Stimulated activated memory B cell treated with anti-CD40 and anti-IgM and Interleukin-4, amounts not matched to agents 10 μg/mL and 1 μg/mL and 100 μg/mL, for 72 hours (primary cell): ENCODE measurements at regions not wholly inside any gene's neighbourhood (a gene's known extent, or its start where the extent isn't known, plus 50 kb on each side); places are given as distances from the start of the nearest gene placed in this dataset.
A peak's percentile ranks its signal among the peaks of the same experiment; 100 is the strongest.
"Not testable (repeated sequence)": the region's sequence is repeated elsewhere in the genome, so short reads cannot be mapped to it uniquely, and the experiment has no call there.

Experiments
- ATAC-seq: fragments of 150-1000 bp; cut with Tn5 transposase; 2 replicates; pipeline ENCODE4 v1.10.0; 2021
- H3K27ac Mint-ChIP-seq: one replicate; pipeline ENCODE4 v1.8.0; 2022; ENCODE audit warnings: mild to moderate bottlenecking, mixed read lengths
- H3K27me3 Mint-ChIP-seq: one replicate; pipeline ENCODE4 v1.8.0; 2022; ENCODE audit warnings: mixed read lengths
- H3K36me3 Mint-ChIP-seq: one replicate; pipeline ENCODE4 v1.8.0; 2022; ENCODE audit warnings: mixed read lengths
- H3K4me1 Mint-ChIP-seq: one replicate; pipeline ENCODE4 v1.8.0; 2022; ENCODE audit warnings: mixed read lengths
- H3K4me3 Mint-ChIP-seq: one replicate; pipeline ENCODE4 v1.8.0; 2022; ENCODE audit warnings: mild to moderate bottlenecking, moderate library complexity, mixed read lengths
- H3K9me3 Mint-ChIP-seq: one replicate; pipeline ENCODE4 v1.8.0; 2022; ENCODE audit warnings: mixed read lengths

DNA sequence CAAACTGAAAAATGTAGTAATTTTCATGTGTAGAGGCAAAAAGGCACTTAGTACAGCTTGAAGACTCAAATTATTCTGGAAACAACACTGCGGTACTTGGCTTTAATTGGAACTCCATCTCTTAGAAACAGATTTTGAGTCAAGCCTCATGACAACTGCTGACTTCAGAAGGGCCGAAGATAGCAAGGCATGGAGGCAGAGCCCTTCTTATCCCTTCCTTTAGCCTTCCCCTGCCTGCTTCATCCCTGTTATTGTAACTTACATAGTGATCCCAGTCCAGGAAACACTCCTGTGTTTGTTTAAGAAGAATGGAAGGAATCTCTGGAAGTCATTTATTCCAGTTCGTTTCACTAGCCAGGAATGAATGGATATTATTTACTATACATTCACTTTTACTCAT is 110.9 kb upstream of the FAM98A start:
- Mint-ChIP-seq H3K4me3 (no peak overlapping the region), H3K36me3 (no peaks in the 10 kb centered on the region), H3K27ac (no peak overlapping the region), H3K9me3 (no peaks in the 10 kb centered on the region), H3K4me1 (no peaks in the 10 kb centered on the region), H3K27me3 (no peaks in the 10 kb centered on the region)
- no peak for ATAC-seq

DNA sequence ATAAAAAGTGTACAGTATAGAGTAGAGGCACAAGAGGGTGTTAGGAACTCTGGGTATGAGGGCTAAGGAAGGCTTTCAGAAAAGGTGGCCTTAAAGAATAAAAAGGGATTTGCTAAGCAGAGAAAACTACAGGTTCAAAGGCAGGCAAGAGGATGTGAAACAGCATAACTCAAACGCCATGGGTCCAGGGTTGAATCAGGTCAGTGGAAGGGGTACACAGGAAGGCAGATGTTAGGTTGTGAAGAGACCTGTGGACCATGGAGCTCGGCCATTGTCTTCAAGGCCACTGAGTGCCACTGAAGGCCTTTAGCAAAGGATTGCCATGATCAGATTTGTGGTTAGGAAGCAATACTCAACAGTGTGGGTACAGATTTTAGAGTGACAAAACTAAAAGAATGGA is 108.2 kb upstream of the FAM98A start:
- no peak overlapping the region for H3K27ac Mint-ChIP-seq
- no peaks in the 10 kb centered on the region for H3K36me3 Mint-ChIP-seq
- H3K4me3 Mint-ChIP-seq, result no peak overlapping the region
- ATAC-seq, result no peak
- H3K4me1 Mint-ChIP-seq, result no peaks in the 10 kb centered on the region
- no peaks in the 10 kb centered on the region for H3K27me3 Mint-ChIP-seq
- no peaks in the 10 kb centered on the region for H3K9me3 Mint-ChIP-seq

DNA sequence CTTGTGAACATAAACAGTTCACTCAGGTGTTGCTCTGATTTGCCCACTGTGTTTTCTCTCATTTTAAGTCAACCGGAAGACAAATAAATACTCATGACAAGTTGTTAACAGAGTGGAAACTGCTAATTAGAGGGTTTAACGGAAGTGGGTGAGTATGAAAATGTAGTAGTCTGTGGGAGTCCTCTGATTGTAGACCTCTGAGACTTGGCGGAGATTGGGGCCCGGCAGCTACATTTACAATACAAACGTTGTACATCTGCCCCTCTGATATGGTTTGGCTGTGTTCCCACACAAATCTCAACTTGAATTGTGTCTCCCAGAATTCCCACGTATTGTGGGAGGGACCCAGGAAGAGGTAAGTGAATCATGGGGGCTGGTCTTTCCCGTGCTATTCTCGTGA is 107.3 kb upstream of the FAM98A start:
- H3K9me3 Mint-ChIP-seq, result no peaks in the 10 kb centered on the region
- no peaks in the 10 kb centered on the region for H3K4me1 Mint-ChIP-seq
- no peaks in the 10 kb centered on the region for H3K36me3 Mint-ChIP-seq
- H3K27me3 Mint-ChIP-seq, result no peaks in the 10 kb centered on the region
- H3K4me3 Mint-ChIP-seq, result no peak overlapping the region
- no peak overlapping the region for H3K27ac Mint-ChIP-seq
- ATAC-seq, result no peak

DNA sequence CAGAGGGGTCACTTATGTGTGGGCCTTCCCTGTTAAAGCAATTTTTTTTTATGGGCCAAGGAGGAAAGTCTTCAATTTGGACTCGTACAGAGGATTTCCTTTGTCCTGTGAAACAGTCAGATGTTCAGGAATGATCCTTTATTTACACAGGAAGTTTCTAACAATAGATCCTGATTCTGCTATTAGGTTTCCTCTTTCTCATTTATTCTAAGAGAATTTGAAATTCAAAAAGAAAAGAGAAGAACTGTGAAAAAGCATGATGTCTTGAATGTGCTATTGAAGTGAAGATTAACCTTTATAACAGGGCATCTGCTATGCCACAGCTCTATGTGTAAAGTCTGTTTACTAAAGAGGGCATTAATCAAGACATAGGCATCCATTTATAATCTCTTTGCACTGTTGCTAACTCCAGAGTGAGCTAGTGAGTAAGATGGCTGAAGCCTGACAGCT is 105.3 kb upstream of the FAM98A start:
- H3K27me3 Mint-ChIP-seq, result no peaks in the 10 kb centered on the region
- no peak overlapping the region for H3K27ac Mint-ChIP-seq
- H3K4me3 Mint-ChIP-seq, result no peak overlapping the region
- ATAC-seq, result no peak
- H3K4me1 Mint-ChIP-seq, result no peaks in the 10 kb centered on the region
- H3K9me3 Mint-ChIP-seq, result no peaks in the 10 kb centered on the region
- H3K36me3 Mint-ChIP-seq, result no peaks in the 10 kb centered on the region

DNA sequence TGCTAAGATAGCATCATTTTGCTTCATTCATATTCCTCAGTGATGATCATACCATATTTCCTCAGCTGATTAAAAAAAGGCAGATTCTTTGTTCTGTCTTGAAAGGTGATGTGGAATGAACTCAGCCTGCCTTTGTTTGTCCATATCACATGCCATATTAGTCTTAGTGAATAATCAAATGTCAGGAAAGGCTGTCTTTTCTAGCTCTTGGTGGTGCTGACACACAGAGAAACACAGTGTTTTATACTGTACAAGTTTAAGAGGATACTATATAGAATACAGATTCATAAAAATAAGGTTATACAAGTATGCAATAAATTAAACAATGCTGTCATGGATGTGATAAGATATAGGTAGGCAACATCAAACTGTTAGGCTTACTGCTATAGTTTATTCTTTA is 97.1 kb upstream of the FAM98A start:
- H3K4me3 Mint-ChIP-seq, result no peak overlapping the region
- peaks cover 10% of the 10 kb centered on the region for H3K9me3 Mint-ChIP-seq
- ATAC-seq, result no peak
- H3K36me3 Mint-ChIP-seq, result no peaks in the 10 kb centered on the region
- H3K27ac Mint-ChIP-seq, result no peak overlapping the region
- no peaks in the 10 kb centered on the region for H3K4me1 Mint-ChIP-seq
- H3K27me3 Mint-ChIP-seq, result peaks cover 32% of the 10 kb centered on the region

DNA sequence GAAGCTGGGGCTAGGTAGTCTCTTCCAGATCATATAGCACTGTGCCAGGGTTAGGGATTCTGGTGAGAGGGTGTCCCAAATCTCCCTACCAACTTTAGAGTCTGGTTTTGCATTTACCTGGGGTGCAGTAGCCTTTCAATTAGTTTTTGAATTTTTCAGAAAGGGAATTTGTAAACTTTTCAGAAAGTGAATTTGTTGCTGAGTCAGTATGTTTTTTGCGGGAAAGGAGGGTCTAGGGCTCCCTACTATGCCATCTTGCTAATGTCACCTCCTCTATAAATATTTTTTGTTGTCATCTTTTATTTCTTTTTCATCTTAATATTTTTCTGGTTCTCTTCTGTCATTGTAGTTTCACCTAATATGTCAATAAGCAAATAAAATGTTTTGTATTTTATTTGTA is 95.8 kb upstream of the FAM98A start:
- H3K36me3 Mint-ChIP-seq, result no peaks in the 10 kb centered on the region
- ATAC-seq, result no peak
- H3K27ac Mint-ChIP-seq, result no peak overlapping the region
- H3K27me3 Mint-ChIP-seq, result peaks cover 36% of the 10 kb centered on the region
- peaks cover 13% of the 10 kb centered on the region for H3K9me3 Mint-ChIP-seq
- H3K4me3 Mint-ChIP-seq, result no peak overlapping the region
- no peaks in the 10 kb centered on the region for H3K4me1 Mint-ChIP-seq

DNA sequence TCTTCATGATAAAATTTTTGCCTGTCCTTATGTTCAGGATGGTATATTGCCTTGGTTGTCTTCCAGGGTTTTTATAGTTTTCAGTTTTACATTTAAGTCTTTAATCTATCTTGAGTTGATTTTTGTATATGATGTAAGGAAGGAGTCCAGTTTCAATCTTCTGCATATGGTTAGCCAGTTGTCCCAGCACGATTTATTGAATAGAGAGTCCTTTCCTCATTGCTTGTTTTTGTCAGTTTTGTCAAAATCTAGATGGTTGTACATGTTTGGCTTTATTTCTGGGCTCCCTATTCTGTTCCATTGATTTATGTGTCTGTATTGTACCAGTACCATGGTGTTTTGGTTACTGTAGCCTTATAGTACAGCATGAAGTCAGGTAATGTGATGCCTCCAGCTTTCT is 91.6 kb upstream of the FAM98A start:
- H3K27me3 Mint-ChIP-seq, result peaks cover 18% of the 10 kb centered on the region
- not testable (repeated sequence) for H3K4me3 Mint-ChIP-seq, H3K27ac Mint-ChIP-seq, ATAC-seq, H3K36me3 Mint-ChIP-seq, H3K4me1 Mint-ChIP-seq
- H3K9me3 Mint-ChIP-seq, result peaks cover 24% of the 10 kb centered on the region

DNA sequence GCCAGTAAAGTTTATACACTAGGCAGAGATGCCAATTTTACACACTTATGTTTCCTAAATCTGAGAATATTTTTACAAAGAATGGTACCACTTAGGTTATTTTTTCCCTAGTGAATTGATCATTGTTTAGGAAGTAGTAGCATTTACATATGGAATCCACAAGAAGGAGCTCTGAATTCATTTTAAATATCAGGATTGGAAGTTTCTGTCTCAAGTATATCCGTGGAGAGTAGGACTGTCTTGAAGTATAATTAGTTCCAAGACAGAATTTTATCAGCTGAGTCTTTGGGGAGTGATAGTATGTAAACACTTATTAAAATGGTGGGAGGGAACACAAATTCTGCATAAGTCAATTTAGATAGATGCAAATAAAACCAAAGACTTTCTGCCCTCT is 82.3 kb upstream of the FAM98A start:
- Mint-ChIP-seq H3K4me1 (no peaks in the 10 kb centered on the region), H3K9me3 (peaks cover 6% of the 10 kb centered on the region), H3K4me3 (no peak overlapping the region), H3K27ac (no peak overlapping the region), H3K36me3 (no peaks in the 10 kb centered on the region), H3K27me3 (peaks cover 17% of the 10 kb centered on the region)
- no peak for ATAC-seq

DNA sequence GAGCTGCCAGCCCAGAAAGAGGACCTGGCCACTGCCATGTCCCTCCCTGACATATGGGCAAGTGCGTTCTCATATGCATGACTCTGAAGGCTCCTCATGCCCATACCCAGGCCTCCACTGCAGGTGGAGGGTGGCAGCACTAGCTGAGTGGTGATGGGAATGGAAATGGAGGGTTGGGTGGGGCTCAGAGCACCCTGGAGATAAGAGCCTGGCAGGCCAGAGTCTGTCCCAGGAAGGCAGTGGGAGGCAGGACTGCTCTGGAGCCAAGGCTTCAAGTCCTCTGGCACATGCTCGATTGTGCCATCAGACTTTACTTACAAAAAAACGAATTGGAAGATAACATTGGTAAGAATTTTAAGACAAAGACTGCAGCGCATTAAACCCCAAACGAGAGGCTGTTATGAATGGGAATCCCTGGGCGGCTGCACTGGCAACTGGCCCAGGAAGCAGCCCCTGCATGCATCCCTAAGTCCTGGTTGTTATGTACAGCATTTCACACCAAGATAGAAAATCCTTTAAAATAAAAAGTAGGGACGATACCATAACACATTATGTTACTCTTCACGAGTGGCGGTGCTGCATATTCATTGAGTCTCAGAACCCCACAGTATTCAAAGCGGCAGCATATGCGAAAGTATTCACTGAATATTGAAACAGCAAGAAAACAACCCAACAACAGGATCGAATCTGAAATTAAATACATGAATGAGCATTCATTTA is 81.7 kb upstream of the FAM98A start:
- peaks cover 17% of the 10 kb centered on the region for H3K27me3 Mint-ChIP-seq
- H3K9me3 Mint-ChIP-seq, result peaks cover 6% of the 10 kb centered on the region
- no peak overlapping the region for H3K4me3 Mint-ChIP-seq
- no peak overlapping the region for H3K27ac Mint-ChIP-seq
- H3K4me1 Mint-ChIP-seq, result no peaks in the 10 kb centered on the region
- ATAC-seq, result peak; percentile 31
- no peaks in the 10 kb centered on the region for H3K36me3 Mint-ChIP-seq

DNA sequence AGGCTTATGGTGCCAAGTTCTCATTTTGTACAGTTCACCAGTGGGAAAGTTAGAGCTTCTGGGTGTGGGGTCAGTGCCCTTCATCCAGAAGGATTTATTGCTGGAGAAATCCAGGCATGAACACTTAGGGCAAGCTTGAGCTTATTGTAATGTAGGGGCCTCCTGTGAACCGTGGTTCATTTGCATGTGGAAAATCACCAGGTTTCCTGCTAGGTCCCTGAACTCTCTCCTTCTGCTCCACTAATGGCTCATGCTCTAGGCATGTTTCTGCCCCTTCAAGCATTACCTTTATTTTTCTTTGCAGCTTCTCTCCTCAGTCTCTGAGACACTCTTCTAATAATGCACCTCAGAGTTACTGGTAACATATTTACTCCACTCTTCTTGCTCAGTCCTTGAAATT is 79.3 kb upstream of the FAM98A start:
- peaks cover 10% of the 10 kb centered on the region for H3K27me3 Mint-ChIP-seq
- no peak overlapping the region for H3K4me3 Mint-ChIP-seq
- no peak for ATAC-seq
- no peaks in the 10 kb centered on the region for H3K4me1 Mint-ChIP-seq
- no peaks in the 10 kb centered on the region for H3K9me3 Mint-ChIP-seq
- H3K36me3 Mint-ChIP-seq, result no peaks in the 10 kb centered on the region
- no peak overlapping the region for H3K27ac Mint-ChIP-seq

DNA sequence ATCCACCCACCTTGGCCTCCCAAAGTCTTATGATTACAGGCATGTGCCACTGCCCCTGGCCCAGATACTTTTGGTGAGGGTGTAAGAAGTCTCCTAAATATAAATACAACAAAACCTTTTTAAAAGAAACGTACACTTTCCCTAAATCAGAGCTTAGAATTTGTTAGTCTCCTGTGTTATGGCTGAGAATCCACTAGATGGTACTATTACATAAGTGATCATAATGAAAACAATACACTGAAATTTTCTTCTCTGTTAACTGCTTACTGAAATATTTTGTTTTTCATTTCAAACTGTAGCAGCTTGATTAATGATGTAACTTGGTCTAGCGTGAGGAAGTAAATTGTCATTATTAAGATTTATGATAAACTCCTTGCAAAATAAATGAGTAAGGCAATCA is 74.8 kb upstream of the FAM98A start:
- no peaks in the 10 kb centered on the region for H3K27me3 Mint-ChIP-seq
- H3K9me3 Mint-ChIP-seq, result no peaks in the 10 kb centered on the region
- no peak for ATAC-seq
- no peaks in the 10 kb centered on the region for H3K4me1 Mint-ChIP-seq
- no peaks in the 10 kb centered on the region for H3K36me3 Mint-ChIP-seq
- H3K4me3 Mint-ChIP-seq, result no peak overlapping the region
- no peak overlapping the region for H3K27ac Mint-ChIP-seq

DNA sequence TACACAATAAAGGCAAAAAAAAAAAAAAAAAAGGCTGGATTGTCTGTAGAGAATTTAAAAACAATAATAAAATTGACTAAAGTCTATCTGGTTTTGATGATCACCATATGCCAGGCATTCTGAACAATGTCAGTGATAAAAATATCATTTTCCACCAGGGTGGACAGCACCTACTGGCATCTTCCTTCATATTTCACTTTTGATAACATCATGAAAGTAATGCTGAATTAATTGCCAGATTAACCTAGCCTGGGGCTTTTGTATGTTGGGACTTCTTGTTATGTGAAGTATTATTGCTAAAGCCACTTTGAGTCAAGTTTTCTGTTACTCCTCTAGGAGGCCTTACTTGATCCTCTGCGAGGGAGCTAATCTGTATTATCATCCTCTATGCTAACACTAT is 73.8 kb upstream of the FAM98A start:
- H3K4me1 Mint-ChIP-seq, result no peaks in the 10 kb centered on the region
- H3K27me3 Mint-ChIP-seq, result no peaks in the 10 kb centered on the region
- H3K9me3 Mint-ChIP-seq, result no peaks in the 10 kb centered on the region
- H3K36me3 Mint-ChIP-seq, result no peaks in the 10 kb centered on the region
- no peak overlapping the region for H3K27ac Mint-ChIP-seq
- no peak overlapping the region for H3K4me3 Mint-ChIP-seq
- ATAC-seq, result no peak

DNA sequence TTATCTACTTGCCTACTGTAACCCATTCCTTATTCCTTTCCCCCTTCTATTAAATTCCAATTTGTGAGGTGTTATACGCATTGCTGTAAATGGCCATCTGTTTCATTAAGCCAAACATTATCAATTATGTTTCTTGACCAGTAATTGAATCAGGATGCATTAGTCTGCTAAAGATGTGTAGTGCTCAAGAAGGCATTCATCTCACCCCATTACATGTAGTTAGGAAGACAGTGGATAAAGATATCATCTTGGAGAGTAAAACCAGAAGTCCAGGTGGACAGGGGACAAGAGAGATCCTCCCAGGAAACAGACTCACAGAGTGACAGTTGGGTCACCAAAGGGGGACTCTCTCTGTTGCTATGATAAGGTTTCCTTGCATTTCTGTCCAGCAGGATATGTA is 73.3 kb upstream of the FAM98A start:
- H3K36me3 Mint-ChIP-seq, result no peaks in the 10 kb centered on the region
- no peak for ATAC-seq
- H3K4me3 Mint-ChIP-seq, result no peak overlapping the region
- H3K27me3 Mint-ChIP-seq, result no peaks in the 10 kb centered on the region
- H3K27ac Mint-ChIP-seq, result no peak overlapping the region
- H3K4me1 Mint-ChIP-seq, result no peaks in the 10 kb centered on the region
- no peaks in the 10 kb centered on the region for H3K9me3 Mint-ChIP-seq

DNA sequence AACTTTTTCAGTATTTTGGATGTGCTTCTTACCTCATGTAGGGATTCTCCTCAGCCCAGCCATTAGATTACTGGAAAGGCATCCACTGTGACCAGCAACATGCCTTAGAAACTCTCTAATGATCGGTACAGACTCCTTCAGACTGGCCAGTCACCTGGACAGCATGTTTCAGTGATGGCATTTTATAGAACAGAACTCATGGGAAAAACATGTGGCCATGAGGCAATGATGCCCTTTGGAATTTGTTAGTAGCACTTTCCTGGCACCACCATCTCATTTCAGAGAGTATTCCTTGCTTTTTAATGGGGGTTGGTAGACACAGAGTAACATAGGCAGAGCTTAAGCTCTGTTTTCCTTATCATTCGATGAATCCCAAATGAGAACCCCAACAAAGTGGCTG is 72.1 kb upstream of the FAM98A start:
- ATAC-seq, result no peak
- H3K9me3 Mint-ChIP-seq, result peaks cover 3% of the 10 kb centered on the region
- no peaks in the 10 kb centered on the region for H3K4me1 Mint-ChIP-seq

DNA sequence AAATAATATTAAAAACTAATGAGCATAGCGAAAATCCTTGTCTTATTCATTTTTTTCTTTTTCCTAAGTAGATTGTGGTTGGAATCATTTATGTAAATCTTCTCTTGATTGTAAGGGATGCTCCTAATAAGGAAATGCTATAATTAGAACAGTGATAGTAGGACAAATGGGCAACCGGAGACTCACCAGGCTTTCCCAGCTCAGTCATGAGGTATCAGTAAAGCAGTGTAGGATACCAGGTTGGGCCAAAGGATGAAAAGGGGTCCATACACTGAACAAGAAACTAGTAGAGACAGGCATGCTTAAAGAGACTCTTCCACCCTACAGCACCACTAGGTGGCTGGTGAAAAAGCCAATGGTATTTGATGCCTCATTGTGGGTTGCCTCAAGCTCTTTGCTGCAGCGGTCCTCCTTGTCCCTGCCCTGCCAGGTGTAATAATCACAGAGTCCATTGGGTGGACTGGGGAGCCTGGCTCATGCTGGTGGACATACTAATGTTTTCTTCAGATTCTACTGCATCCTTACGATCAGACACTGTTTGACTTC is 71.4 kb upstream of the FAM98A start:
- no peaks in the 10 kb centered on the region for H3K36me3 Mint-ChIP-seq
- no peak for ATAC-seq
- H3K4me3 Mint-ChIP-seq, result no peak overlapping the region
- no peak overlapping the region for H3K27ac Mint-ChIP-seq
- H3K27me3 Mint-ChIP-seq, result no peaks in the 10 kb centered on the region
- no peaks in the 10 kb centered on the region for H3K4me1 Mint-ChIP-seq
- H3K9me3 Mint-ChIP-seq, result peaks cover 3% of the 10 kb centered on the region

More for the DNA sequence above, 72.1 kb upstream of the FAM98A start:
- no peaks in the 10 kb centered on the region for H3K27me3 Mint-ChIP-seq
- H3K27ac Mint-ChIP-seq, result no peak overlapping the region
- no peak overlapping the region for H3K4me3 Mint-ChIP-seq
- H3K36me3 Mint-ChIP-seq, result no peaks in the 10 kb centered on the region

DNA sequence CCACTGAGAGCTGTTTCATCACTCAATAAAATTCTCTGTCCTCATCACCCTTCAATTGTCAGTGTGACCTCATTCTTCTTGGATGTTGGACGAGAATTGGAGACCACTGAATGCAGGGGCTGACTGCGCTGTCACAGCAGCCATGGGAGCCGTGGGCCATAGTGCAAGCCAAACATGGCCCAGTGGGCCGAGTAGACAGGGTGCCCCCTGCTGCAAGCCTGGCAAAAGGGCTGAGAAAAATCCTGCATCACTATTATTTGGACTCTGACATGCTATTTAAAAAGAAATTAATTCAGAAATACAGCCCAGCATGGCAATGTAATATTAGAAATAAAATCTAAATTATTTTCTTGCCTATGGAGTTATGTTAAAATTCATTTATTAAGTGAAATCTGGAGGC is 67.8 kb upstream of the FAM98A start:
- H3K4me3 Mint-ChIP-seq, result no peak overlapping the region
- H3K36me3 Mint-ChIP-seq, result no peaks in the 10 kb centered on the region
- ATAC-seq, result no peak
- peaks cover 3% of the 10 kb centered on the region for H3K9me3 Mint-ChIP-seq
- H3K27me3 Mint-ChIP-seq, result no peaks in the 10 kb centered on the region
- H3K27ac Mint-ChIP-seq, result no peak overlapping the region
- H3K4me1 Mint-ChIP-seq, result no peaks in the 10 kb centered on the region
